ENCODE measurements at regions not wholly inside any gene's neighbourhood (a gene's known extent, or its start where the extent isn't known, plus 50 kb on each side); places are given as distances from the start of the nearest gene placed in this dataset.
"Not testable (repeated sequence)": the region's sequence is repeated elsewhere in the genome, so short reads cannot be mapped to it uniquely, and the experiment has no call there.

GRCh38 chr4:79198951-79199587 is 126.8 kb downstream of the NAA11 start:
- Mint-ChIP-seq H3K27me3 (no peaks in the 10 kb centered on the region), H3K4me3 (no peak overlapping the region), H3K36me3 (ENCODE audit: low read depth) (no peaks in the 10 kb centered on the region), H3K27ac (no peak overlapping the region), H3K9me3 (no peaks in the 10 kb centered on the region), H3K4me1 (no peaks in the 10 kb centered on the region)
- ChIA-PET CTCF (no interaction called here), POLR2A (no interaction called here)
- ATAC-seq (ENCODE audit: low read depth) (no peak), DNase-seq (no peak)
- TF ChIP-seq CTCF (IDR thresholded peaks at IDR 0.05) = no peak
- intact Hi-C loops (cut with micrococcal nuclease) = no loop called here

DNA sequence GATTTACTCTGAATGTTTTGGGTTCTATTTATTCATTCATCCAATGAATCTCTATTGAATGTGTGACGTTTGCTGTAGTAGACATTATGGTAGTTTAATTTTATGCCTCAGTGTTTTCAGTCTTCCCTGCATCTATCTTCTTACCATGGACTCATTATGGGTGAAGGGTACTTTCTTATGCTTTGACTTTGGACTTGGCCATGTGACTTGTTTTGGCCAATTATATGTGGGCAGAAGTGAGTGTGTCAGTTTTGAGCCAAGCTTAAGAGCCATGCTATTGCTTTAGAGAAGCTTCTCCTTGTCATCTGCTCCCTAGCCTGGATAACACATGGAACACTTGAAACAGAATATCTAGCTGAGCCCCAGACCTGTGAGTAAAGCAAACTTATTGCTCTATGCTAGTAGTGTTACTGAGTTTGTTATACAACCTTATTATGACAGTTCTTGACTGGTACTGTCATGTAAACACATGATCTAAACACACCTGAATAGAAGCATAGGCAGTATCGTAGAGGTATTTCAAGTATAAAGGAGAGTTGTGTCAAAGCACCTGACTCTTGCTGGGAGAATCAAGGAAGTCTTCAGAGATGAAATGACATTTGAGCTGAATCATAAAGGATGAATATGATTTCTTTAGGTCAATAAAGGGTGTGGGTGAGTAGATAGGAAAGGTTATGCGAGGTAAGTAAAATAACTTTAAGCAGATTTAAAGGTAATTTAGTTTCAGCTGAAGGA is 128.4 kb downstream of the NAA11 start:
- no peaks in the 10 kb centered on the region for H3K27me3 Mint-ChIP-seq
- ATAC-seq (ENCODE audit: low read depth) (no peak), DNase-seq (no peak)
- no peaks in the 10 kb centered on the region for H3K4me1 Mint-ChIP-seq
- ChIA-PET CTCF (no interaction called here), POLR2A (no interaction called here)
- no peaks in the 10 kb centered on the region for H3K36me3 Mint-ChIP-seq (ENCODE audit: low read depth)
- no peak for TF ChIP-seq CTCF (IDR thresholded peaks at IDR 0.05)
- no peaks in the 10 kb centered on the region for H3K9me3 Mint-ChIP-seq
- no peak overlapping the region for H3K4me3 Mint-ChIP-seq
- H3K27ac Mint-ChIP-seq = no peak overlapping the region
- intact Hi-C loops (cut with micrococcal nuclease) = no loop called here

DNA sequence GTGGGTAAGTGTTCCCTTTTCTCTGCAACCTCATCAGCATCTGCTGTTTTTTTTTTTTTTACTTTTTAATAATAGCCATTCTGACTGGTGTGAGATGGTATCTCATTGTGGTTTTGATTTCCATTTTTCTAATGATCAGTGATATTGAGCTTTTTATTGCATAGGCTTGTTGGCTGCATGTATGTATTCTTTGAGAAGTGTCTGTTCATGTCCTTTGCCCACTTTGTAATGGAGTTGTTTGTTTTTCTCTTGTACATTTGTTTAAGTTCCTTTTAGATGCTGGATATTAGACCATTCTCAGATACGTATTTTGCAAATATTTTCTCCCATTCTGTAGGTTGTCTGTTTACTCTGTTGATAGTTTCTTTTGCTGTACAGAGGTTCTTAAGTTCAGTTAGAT is 134.6 kb downstream of the NAA11 start:
- H3K36me3 Mint-ChIP-seq (ENCODE audit: low read depth); H3K9me3 Mint-ChIP-seq; POLR2A ChIA-PET; intact Hi-C loops (cut with micrococcal nuclease); H3K27me3 Mint-ChIP-seq; H3K4me3 Mint-ChIP-seq; DNase-seq; ATAC-seq (ENCODE audit: low read depth); H3K4me1 Mint-ChIP-seq; H3K27ac Mint-ChIP-seq: not testable (repeated sequence)
- CTCF ChIA-PET = interaction anchor here (0.7 kb wide), 1 partner anchor 26 kb away, joined by 4 read pairs; no protein-coding TSS in a partner anchor

- no peak for ATAC-seq (ENCODE audit: low read depth)
- H3K4me3 Mint-ChIP-seq = no peak overlapping the region
- peaks cover 10% of the 10 kb centered on the region for H3K9me3 Mint-ChIP-seq
- CTCF ChIA-PET = no interaction called here
- intact Hi-C loops (cut with micrococcal nuclease) = no loop called here
- no peak overlapping the region for H3K27ac Mint-ChIP-seq
- POLR2A ChIA-PET = no interaction called here
- H3K27me3 Mint-ChIP-seq = no peaks in the 10 kb centered on the region
- H3K4me1 Mint-ChIP-seq = no peaks in the 10 kb centered on the region
- no peaks in the 10 kb centered on the region for H3K36me3 Mint-ChIP-seq (ENCODE audit: low read depth)
- TF ChIP-seq CTCF (IDR thresholded peaks at IDR 0.05) = no peak
- DNase-seq = no peak
These were observed 140.3 kb downstream of the NAA11 start for GRCh38 chr4:79185526-79186045.

GRCh38 chr4:79184476-79184875 is 141.4 kb downstream of the NAA11 start:
- DNase-seq (no peak), ATAC-seq (ENCODE audit: low read depth) (no peak)
- intact Hi-C loops (cut with micrococcal nuclease) = no loop called here
- no peak for TF ChIP-seq CTCF (IDR thresholded peaks at IDR 0.05)
- Mint-ChIP-seq H3K4me3 (no peak overlapping the region), H3K36me3 (ENCODE audit: low read depth) (no peaks in the 10 kb centered on the region), H3K9me3 (peaks cover 7% of the 10 kb centered on the region), H3K27me3 (no peaks in the 10 kb centered on the region), H3K4me1 (no peaks in the 10 kb centered on the region), H3K27ac (no peak overlapping the region)
- POLR2A ChIA-PET = no interaction called here
- CTCF ChIA-PET = no interaction called here
